ENCODE measurements at regions not wholly inside any gene's neighbourhood (a gene's known extent, or its start where the extent isn't known, plus 50 kb on each side); places are given as distances from the start of the nearest gene placed in this dataset.

- DNase-seq (ENCODE audit: low read depth) = no peak
Observed at GRCh38 chr3:104632521-104632920, 734.2 kb upstream of the ALCAM start.

GRCh38 chr3:104632947-104633346, 733.8 kb upstream of the ALCAM start:
- peak; percentile 35 for DNase-seq (ENCODE audit: low read depth)

GRCh38 chr3:104635872-104636580, 730.7 kb upstream of the ALCAM start:
- peak; percentile 20 for DNase-seq (ENCODE audit: low read depth)

GRCh38 chr3:104642827-104643226, 723.9 kb upstream of the ALCAM start:
- no peak for DNase-seq (ENCODE audit: low read depth)

- DNase-seq (ENCODE audit: low read depth) = no peak
Observed at GRCh38 chr3:104646196-104646595, 720.5 kb upstream of the ALCAM start.

- DNase-seq (ENCODE audit: low read depth) = no peak
Observed at GRCh38 chr3:104648823-104649222, 717.9 kb upstream of the ALCAM start.

- no peak for DNase-seq (ENCODE audit: low read depth)
Observed at GRCh38 chr3:104669083-104669482, 697.6 kb upstream of the ALCAM start.

GRCh38 chr3:104672331-104672730, 694.4 kb upstream of the ALCAM start:
- DNase-seq (ENCODE audit: low read depth) = no peak

GRCh38 chr3:104673981-104674380, 692.7 kb upstream of the ALCAM start:
- DNase-seq (ENCODE audit: low read depth) = peak; percentile 39

GRCh38 chr3:104676241-104676640, 690.5 kb upstream of the ALCAM start:
- peak; percentile 1 for DNase-seq (ENCODE audit: low read depth)

GRCh38 chr3:104677932-104678331, 688.8 kb upstream of the ALCAM start:
- no peak for DNase-seq (ENCODE audit: low read depth)

- DNase-seq (ENCODE audit: low read depth) = no peak
Observed at GRCh38 chr3:104685492-104685891, 681.2 kb upstream of the ALCAM start.

GRCh38 chr3:104687362-104687761, 679.3 kb upstream of the ALCAM start:
- no peak for DNase-seq (ENCODE audit: low read depth)

- no peak for DNase-seq (ENCODE audit: low read depth)
Observed at GRCh38 chr3:104696470-104696869, 670.2 kb upstream of the ALCAM start.

- no peak for DNase-seq (ENCODE audit: low read depth)
Observed at GRCh38 chr3:104711406-104711805, 655.3 kb upstream of the ALCAM start.

GRCh38 chr3:104715972-104716371, 650.7 kb upstream of the ALCAM start:
- no peak for DNase-seq (ENCODE audit: low read depth)

- no peak for DNase-seq (ENCODE audit: low read depth)
Observed at GRCh38 chr3:104717828-104718196, 648.9 kb upstream of the ALCAM start.

- no peak for DNase-seq (ENCODE audit: low read depth)
Observed at GRCh38 chr3:104723000-104723399, 643.7 kb upstream of the ALCAM start.

- DNase-seq (ENCODE audit: low read depth) = no peak
Observed at GRCh38 chr3:104731074-104731473, 635.6 kb upstream of the ALCAM start.

- DNase-seq (ENCODE audit: low read depth) = no peak
Observed at GRCh38 chr3:104734627-104735026, 632.1 kb upstream of the ALCAM start.

GRCh38 chr3:104735691-104736090, 631.0 kb upstream of the ALCAM start:
- no peak for DNase-seq (ENCODE audit: low read depth)

- DNase-seq (ENCODE audit: low read depth) = no peak
Observed at GRCh38 chr3:104738271-104738670, 628.4 kb upstream of the ALCAM start.

GRCh38 chr3:104740874-104741379, 625.8 kb upstream of the ALCAM start:
- no peak for DNase-seq (ENCODE audit: low read depth)

GRCh38 chr3:104742044-104742443, 624.7 kb upstream of the ALCAM start:
- no peak for DNase-seq (ENCODE audit: low read depth)

Measured in ELR (cell line).